Suprapubic skin (tissue), 3 donors: ENCODE measurements at regions not wholly inside any gene's neighbourhood (a gene's known extent, or its start where the extent isn't known, plus 50 kb on each side); places are given as distances from the start of the nearest gene placed in this dataset.

Experiments used
- CTCF ChIP-seq, 2 donors: fragments of 200-600 bp in 1 of 2; fragments of 450-650 bp in 1 of 2; sonication (generic) in 1 of 2; IDR thresholded peaks; one replicate each; pipeline ENCODE4 v1.5.1; 2016 to 2019; ENCODE audit warnings: antibody characterized with exemption in 2 of 2, mild to moderate bottlenecking in 1 of 2, moderate library complexity in 1 of 2
- EP300 ChIP-seq: sonication (generic); formaldehyde crosslinking; IDR thresholded peaks from one replicate; pipeline ENCODE4 v1.6.1; 2017; ENCODE audit warnings: antibody characterized with exemption
- POLR2A ChIP-seq, 2 donors: fragments of 450-650 bp; IDR thresholded peaks; one replicate each; pipeline ENCODE4 v1.6.1; 2017; ENCODE audit warnings: antibody characterized with exemption in 2 of 2, mild to moderate bottlenecking in 2 of 2, moderate library complexity in 2 of 2

- TF ChIP-seq CTCF (IDR thresholded peaks at IDR 0.05), result no peak
- TF ChIP-seq POLR2A (IDR thresholded peaks at IDR 0.05), result no peak
- no peak for TF ChIP-seq EP300
These were observed 87.9 kb downstream of the TMEM114 start for GRCh38 chr16:8502446-8502845.
